HG03095 (cell line): ENCODE measurements at regions not wholly inside any gene's neighbourhood (a gene's known extent, or its start where the extent isn't known, plus 50 kb on each side); places are given as distances from the start of the nearest gene placed in this dataset.
"Not testable (repeated sequence)": the region's sequence is repeated elsewhere in the genome, so short reads cannot be mapped to it uniquely, and the experiment has no call there.

Experiments used
- ATAC-seq: cut with Tn5 transposase; IDR thresholded peaks from one replicate; pipeline ENCODE4 v1.9.1; 2021; ENCODE audit warnings: moderate library complexity; ENCODE audit not compliant: unreplicated experiment

- no peak for ATAC-seq
These were observed 451.9 kb upstream of the ZEB2 start for GRCh38 chr2:144971786-144972335.

GRCh38 chr2:144970410-144970809 lies 450.5 kb upstream of the ZEB2 start:
- ATAC-seq = not testable (repeated sequence)

GRCh38 chr2:144969564-144969963 lies 449.6 kb upstream of the ZEB2 start:
- not testable (repeated sequence) for ATAC-seq

- no peak for ATAC-seq
These were observed 448.0 kb upstream of the ZEB2 start for GRCh38 chr2:144967961-144968360.

GRCh38 chr2:144965172-144965571 lies 445.3 kb upstream of the ZEB2 start:
- ATAC-seq = no peak

- no peak for ATAC-seq
These were observed 443.1 kb upstream of the ZEB2 start for GRCh38 chr2:144963031-144963430.

GRCh38 chr2:144959416-144959815 lies 439.5 kb upstream of the ZEB2 start:
- ATAC-seq = no peak

- no peak for ATAC-seq
These were observed 431.1 kb upstream of the ZEB2 start for GRCh38 chr2:144950899-144951560.

- no peak for ATAC-seq
These were observed 428.4 kb upstream of the ZEB2 start for GRCh38 chr2:144948205-144948855.

- ATAC-seq = no peak
These were observed 427.8 kb upstream of the ZEB2 start for GRCh38 chr2:144947709-144948037.

- ATAC-seq = no peak
These were observed 426.3 kb upstream of the ZEB2 start for GRCh38 chr2:144946263-144946662.

- ATAC-seq = no peak
These were observed 424.8 kb upstream of the ZEB2 start for GRCh38 chr2:144944546-144945220.

- ATAC-seq = no peak
These were observed 424.1 kb upstream of the ZEB2 start for GRCh38 chr2:144943986-144944385.

- ATAC-seq = no peak
These were observed 423.5 kb upstream of the ZEB2 start for GRCh38 chr2:144943293-144943941.

- ATAC-seq = no peak
These were observed 422.8 kb upstream of the ZEB2 start for GRCh38 chr2:144942516-144943256.

- no peak for ATAC-seq
These were observed 422.0 kb upstream of the ZEB2 start for GRCh38 chr2:144941743-144942488.

GRCh38 chr2:144939590-144939989 lies 419.7 kb upstream of the ZEB2 start:
- no peak for ATAC-seq

GRCh38 chr2:144937910-144938709 lies 418.2 kb upstream of the ZEB2 start:
- no peak for ATAC-seq

GRCh38 chr2:144937066-144937465 lies 417.1 kb upstream of the ZEB2 start:
- ATAC-seq = no peak
